Tibial artery (tissue), 4 donors: ENCODE measurements at regions not wholly inside any gene's neighbourhood (a gene's known extent, or its start where the extent isn't known, plus 50 kb on each side); places are given as distances from the start of the nearest gene placed in this dataset.

ENCODE experiments used
- DNase-seq, 2 donors: peaks; one replicate each; pipeline ENCODE4 v3.0.0-alpha.2; 2019
- H3K27ac ChIP-seq, 2 donors: fragments of 200-600 bp; sonication (generic) in 1 of 2; 1 replicate in 1 of 2; 2 replicates in 1 of 2; pipeline ENCODE4 v1.5.1; 2018 to 2019; ENCODE audit warnings: mild to moderate bottlenecking in 1 of 2
- H3K27me3 ChIP-seq, 2 donors: fragments of 200-600 bp; sonication (generic) in 1 of 2; one replicate each; pipeline versions ENCODE4 v1.5.1 to v1.6.0; 2016 to 2019
- H3K36me3 ChIP-seq, 3 donors: fragments of 200-600 bp; sonication (generic) in 2 of 3; one replicate each; pipeline ENCODE4 v1.5.1; 2016 to 2019; ENCODE audit warnings: mild to moderate bottlenecking in 2 of 3
- H3K4me1 ChIP-seq, 4 donors: fragments of 200-600 bp; sonication (generic) in 2 of 4; 1 replicate in 3 of 4; 2 replicates in 1 of 4; pipeline ENCODE4 v1.5.1; 2016 to 2019
- H3K4me3 ChIP-seq, 2 donors: fragments of 200-600 bp; sonication (generic) in 1 of 2; 1 replicate in 1 of 2; 2 replicates in 1 of 2; pipeline ENCODE4 v1.5.1; 2018 to 2019; ENCODE audit warnings: mild to moderate bottlenecking in 2 of 2
- H3K9me3 ChIP-seq, 3 donors: fragments of 200-600 bp; sonication (generic) in 1 of 3; one replicate each; pipeline ENCODE4 v1.5.1; 2016 to 2019
- intact Hi-C: fragments of 100-400 bp; cut with DNase I; formaldehyde crosslinking; loops from one replicate; pipeline ENCODE4 v1.15.0; 2023; ENCODE audit warnings: low total_unique reads
- TF ChIP-seq, protein P1 (sequence below), 2 experiments: fragments of 200-600 bp in 1 of 2; fragments of 450-650 bp in 1 of 2; IDR thresholded peaks; one replicate each; pipeline ENCODE4 v1.5.1; 2017 to 2019; ENCODE audit warnings: antibody characterized with exemption in 2 of 2, mild to moderate bottlenecking in 1 of 2, moderate library complexity in 1 of 2

GRCh38 chr13:91181892-91182291 is 165.6 kb upstream of the MIR17HG start:
- intact Hi-C loops: loop anchor here (10.0 kb wide), 1 partner anchor 47 kb away; no protein-coding TSS in a partner anchor
- Histone ChIP-seq H3K4me3 (no peak overlapping the region), H3K9me3 (no peaks in the 10 kb centered on the region), H3K27ac (no peak overlapping the region), H3K27me3 (peaks cover 0 to 11% of the 10 kb centered on the region in 2 donors), H3K36me3 (no peaks in the 10 kb centered on the region), H3K4me1 (no peaks in the 10 kb centered on the region)
- DNase-seq: no peak
- TF ChIP-seq, protein P1, sequence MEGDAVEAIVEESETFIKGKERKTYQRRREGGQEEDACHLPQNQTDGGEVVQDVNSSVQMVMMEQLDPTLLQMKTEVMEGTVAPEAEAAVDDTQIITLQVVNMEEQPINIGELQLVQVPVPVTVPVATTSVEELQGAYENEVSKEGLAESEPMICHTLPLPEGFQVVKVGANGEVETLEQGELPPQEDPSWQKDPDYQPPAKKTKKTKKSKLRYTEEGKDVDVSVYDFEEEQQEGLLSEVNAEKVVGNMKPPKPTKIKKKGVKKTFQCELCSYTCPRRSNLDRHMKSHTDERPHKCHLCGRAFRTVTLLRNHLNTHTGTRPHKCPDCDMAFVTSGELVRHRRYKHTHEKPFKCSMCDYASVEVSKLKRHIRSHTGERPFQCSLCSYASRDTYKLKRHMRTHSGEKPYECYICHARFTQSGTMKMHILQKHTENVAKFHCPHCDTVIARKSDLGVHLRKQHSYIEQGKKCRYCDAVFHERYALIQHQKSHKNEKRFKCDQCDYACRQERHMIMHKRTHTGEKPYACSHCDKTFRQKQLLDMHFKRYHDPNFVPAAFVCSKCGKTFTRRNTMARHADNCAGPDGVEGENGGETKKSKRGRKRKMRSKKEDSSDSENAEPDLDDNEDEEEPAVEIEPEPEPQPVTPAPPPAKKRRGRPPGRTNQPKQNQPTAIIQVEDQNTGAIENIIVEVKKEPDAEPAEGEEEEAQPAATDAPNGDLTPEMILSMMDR (IDR thresholded peaks at IDR 0.05): no peak

DNA sequence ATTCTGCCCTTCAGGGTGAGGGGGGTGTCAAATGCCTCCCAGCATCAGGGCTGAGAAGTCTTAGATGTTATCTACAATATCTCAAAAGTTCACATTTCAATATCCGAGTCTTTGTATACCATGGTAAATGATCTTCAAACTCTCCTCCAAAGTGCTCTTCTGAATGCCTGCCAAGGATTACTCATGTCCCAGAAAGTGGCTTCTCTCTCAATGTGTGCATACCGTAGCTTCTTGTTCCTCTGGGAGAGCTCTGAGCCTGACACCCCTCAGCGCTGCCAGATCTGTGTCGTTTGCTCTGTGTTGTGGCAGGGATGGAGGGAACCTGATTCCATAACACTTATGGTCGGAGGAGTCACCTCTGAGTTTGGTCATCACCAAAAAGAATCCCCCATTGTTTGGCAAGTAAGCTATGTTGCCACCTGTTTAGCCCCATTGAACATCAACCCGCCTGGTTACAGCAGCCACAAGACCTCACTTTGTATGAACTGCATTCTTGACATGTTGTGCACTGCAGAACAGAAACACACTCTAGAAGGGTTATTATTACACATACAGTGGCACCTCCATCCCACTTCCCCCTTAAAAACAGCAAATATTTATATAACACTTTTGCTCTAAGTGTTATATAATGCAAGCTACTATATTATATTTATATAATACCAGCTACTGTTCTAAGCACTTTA is 163.1 kb upstream of the MIR17HG start:
- Histone ChIP-seq H3K27me3 (peaks cover 0 to 11% of the 10 kb centered on the region in 2 donors), H3K4me3 (no peak overlapping the region), H3K27ac (no peak overlapping the region), H3K9me3 (no peaks in the 10 kb centered on the region), H3K4me1 (no peaks in the 10 kb centered on the region), H3K36me3 (no peaks in the 10 kb centered on the region)
- TF ChIP-seq, protein P1 (IDR thresholded peaks at IDR 0.05): no peak
- intact Hi-C loops: loop anchor here (10.0 kb wide), 1 partner anchor 50 kb away; no protein-coding TSS in a partner anchor
- DNase-seq: no peak

- no peaks in the 10 kb centered on the region for H3K4me1 ChIP-seq
- H3K27ac ChIP-seq: no peak overlapping the region
- H3K27me3 ChIP-seq: peaks cover 0 to 11% of the 10 kb centered on the region in 2 donors
- no peak overlapping the region for H3K4me3 ChIP-seq
- DNase-seq: no peak
- no peaks in the 10 kb centered on the region for H3K36me3 ChIP-seq
- TF ChIP-seq, protein P1 (IDR thresholded peaks at IDR 0.05): peak; percentile 34 to 40
- no peaks in the 10 kb centered on the region for H3K9me3 ChIP-seq
- intact Hi-C loops: loop anchor here (10.0 kb wide), 1 partner anchor 51 kb away; no protein-coding TSS in a partner anchor
Observed at GRCh38 chr13:91185294-91185863, 162.1 kb upstream of the MIR17HG start.

- no peaks in the 10 kb centered on the region for H3K36me3 ChIP-seq
- no peaks in the 10 kb centered on the region for H3K9me3 ChIP-seq
- H3K27me3 ChIP-seq: peaks cover 0 to 11% of the 10 kb centered on the region in 2 donors
- no peaks in the 10 kb centered on the region for H3K4me1 ChIP-seq
- H3K4me3 ChIP-seq: no peak overlapping the region
- no peak for DNase-seq
- TF ChIP-seq, protein P1 (IDR thresholded peaks at IDR 0.05): no peak
- intact Hi-C loops: loop anchor here (10.0 kb wide), 1 partner anchor 53 kb away; no protein-coding TSS in a partner anchor
- H3K27ac ChIP-seq: no peak overlapping the region
Observed at GRCh38 chr13:91187522-91187921, 160.0 kb upstream of the MIR17HG start.

DNA sequence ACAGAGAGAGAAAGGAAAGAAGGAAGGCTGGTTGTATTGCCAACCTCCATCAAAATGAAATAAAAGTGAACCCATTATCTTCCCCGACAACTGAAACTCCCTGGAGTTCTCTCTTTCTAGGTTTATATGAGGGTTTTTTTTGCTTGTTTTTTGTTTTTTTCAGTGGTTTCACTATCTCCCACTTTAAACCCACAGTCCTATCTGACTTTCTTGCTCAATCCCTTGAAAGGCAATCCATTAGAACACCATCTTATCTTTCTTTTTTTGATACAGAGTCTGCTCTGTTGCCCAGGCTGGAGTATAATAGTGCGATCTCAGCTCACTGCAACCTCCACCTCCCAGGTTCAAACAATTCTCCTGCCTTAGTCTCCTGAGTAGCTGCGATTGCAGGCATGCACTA is 158.0 kb upstream of the MIR17HG start:
- Histone ChIP-seq H3K4me1 (no peaks in the 10 kb centered on the region), H3K27me3 (no peaks in the 10 kb centered on the region), H3K36me3 (no peaks in the 10 kb centered on the region), H3K9me3 (no peaks in the 10 kb centered on the region), H3K4me3 (no peak overlapping the region), H3K27ac (no peak overlapping the region)
- no peak for DNase-seq
- intact Hi-C loops: loop anchor here (10.0 kb wide), 1 partner anchor 55 kb away; no protein-coding TSS in a partner anchor
- TF ChIP-seq, protein P1 (IDR thresholded peaks at IDR 0.05): no peak
